Osteoblast (primary cell): ENCODE measurements at regions not wholly inside any gene's neighbourhood (a gene's known extent, or its start where the extent isn't known, plus 50 kb on each side); places are given as distances from the start of the nearest gene placed in this dataset.

Experiments
- DNase-seq: peaks from one replicate; pipeline ENCODE4 v3.0.0; 2011; ENCODE audit warnings: low spot score, mixed read lengths; ENCODE audit not compliant: insufficient read length; ENCODE audit errors: missing footprints
- H2AFZ ChIP-seq: 2 replicates; pipeline ENCODE4 v1.6.0; 2011; ENCODE audit warnings: mild to moderate bottlenecking, low read length
- H3K27ac ChIP-seq: 2 replicates; pipeline ENCODE4 v1.5.1; 2011; ENCODE audit warnings: mild to moderate bottlenecking, low read depth, low read length, moderate library complexity
- H3K27me3 ChIP-seq: 2 replicates; pipeline ENCODE4 v1.6.0; 2012; ENCODE audit warnings: mild to moderate bottlenecking, control low read depth, inconsistent platforms, low read length, moderate library complexity; ENCODE audit not compliant: insufficient read depth
- H3K36me3 ChIP-seq: 2 replicates; pipeline ENCODE4 v1.5.1; 2011; ENCODE audit warnings: mild to moderate bottlenecking, low read length, control low read depth, moderate library complexity; ENCODE audit not compliant: insufficient read depth
- H3K4me1 ChIP-seq: 2 replicates; pipeline ENCODE4 v1.5.1; 2011; ENCODE audit warnings: mild to moderate bottlenecking, low read length, control low read depth, moderate library complexity; ENCODE audit not compliant: insufficient read depth
- H3K4me2 ChIP-seq: 2 replicates; pipeline ENCODE4 v1.6.0; 2011; ENCODE audit warnings: mild to moderate bottlenecking, low read length; ENCODE audit not compliant: insufficient read depth
- H3K4me3 ChIP-seq: fragments of 200-600 bp; sonication (generic); 3 replicates; pipeline ENCODE4 v1.5.1; 2012; ENCODE audit warnings: mild to moderate bottlenecking, low read length, inconsistent platforms; ENCODE audit not compliant: insufficient read depth
- H3K79me2 ChIP-seq: 2 replicates; pipeline ENCODE4 v1.6.0; 2012; ENCODE audit warnings: mild to moderate bottlenecking, low read length, control low read depth, inconsistent platforms; ENCODE audit not compliant: insufficient read depth
- H3K9me3 ChIP-seq: 2 replicates; pipeline ENCODE4 v1.5.1; 2011; ENCODE audit warnings: low read depth, low read length, control low read depth
- H4K20me1 ChIP-seq: 2 replicates; pipeline ENCODE4 v1.6.0; 2012; ENCODE audit warnings: mild to moderate bottlenecking, low read length, control low read depth; ENCODE audit not compliant: insufficient read depth
- TF ChIP-seq, protein P1 (sequence below): IDR thresholded peaks from 2 replicates; pipeline ENCODE4 v1.5.1; 2011; ENCODE audit warnings: mild to moderate bottlenecking, low read depth, low read length, moderate library complexity; ENCODE audit errors: extremely low read depth

DNA sequence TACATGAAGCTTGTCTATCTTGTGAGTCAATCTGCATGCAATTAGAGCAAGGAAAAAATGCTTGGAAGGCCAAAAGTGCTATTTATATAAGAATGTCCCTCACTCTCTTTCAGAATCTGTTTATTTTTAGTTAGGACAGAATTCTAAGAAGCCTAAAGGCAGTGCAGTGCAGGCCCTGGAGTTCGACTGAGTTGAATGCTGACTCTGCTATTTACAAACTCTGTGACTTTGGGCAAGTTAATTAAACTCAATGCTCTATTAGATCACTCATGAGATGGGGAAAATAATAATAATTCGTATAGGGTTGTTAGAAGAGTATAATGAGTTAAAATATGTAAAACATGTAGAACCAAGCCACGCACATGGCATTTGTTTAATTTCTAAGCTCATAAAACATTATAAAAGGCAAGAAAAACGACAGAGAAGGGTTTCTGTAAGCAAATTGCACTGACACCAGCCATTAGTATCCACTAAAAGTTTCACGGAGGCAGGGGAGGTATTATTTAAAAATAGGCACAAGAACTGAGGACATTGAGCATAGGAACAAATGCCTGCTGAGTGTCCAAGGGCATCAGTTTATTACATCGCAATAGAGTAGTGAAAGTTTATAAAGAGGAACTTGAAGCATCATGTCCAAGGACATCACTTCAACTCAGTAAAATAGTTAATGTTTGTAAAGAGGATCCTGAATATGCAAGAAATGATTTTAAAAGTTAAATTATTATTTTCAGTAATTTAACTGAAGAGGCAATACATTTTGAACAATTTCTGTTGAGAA lies 115.0 kb upstream of the INPP4B start:
- Histone ChIP-seq H3K4me1 (no peaks in the 10 kb centered on the region), H3K79me2 (no peaks in the 10 kb centered on the region), H3K36me3 (no peaks in the 10 kb centered on the region), H3K4me2 (no peak overlapping the region), H4K20me1 (no peaks in the 10 kb centered on the region), H2AFZ (no peak overlapping the region), H3K27me3 (no peaks in the 10 kb centered on the region), H3K4me3 (no peak overlapping the region), H3K27ac (no peak overlapping the region), H3K9me3 (no peaks in the 10 kb centered on the region)
- TF ChIP-seq, protein P1, sequence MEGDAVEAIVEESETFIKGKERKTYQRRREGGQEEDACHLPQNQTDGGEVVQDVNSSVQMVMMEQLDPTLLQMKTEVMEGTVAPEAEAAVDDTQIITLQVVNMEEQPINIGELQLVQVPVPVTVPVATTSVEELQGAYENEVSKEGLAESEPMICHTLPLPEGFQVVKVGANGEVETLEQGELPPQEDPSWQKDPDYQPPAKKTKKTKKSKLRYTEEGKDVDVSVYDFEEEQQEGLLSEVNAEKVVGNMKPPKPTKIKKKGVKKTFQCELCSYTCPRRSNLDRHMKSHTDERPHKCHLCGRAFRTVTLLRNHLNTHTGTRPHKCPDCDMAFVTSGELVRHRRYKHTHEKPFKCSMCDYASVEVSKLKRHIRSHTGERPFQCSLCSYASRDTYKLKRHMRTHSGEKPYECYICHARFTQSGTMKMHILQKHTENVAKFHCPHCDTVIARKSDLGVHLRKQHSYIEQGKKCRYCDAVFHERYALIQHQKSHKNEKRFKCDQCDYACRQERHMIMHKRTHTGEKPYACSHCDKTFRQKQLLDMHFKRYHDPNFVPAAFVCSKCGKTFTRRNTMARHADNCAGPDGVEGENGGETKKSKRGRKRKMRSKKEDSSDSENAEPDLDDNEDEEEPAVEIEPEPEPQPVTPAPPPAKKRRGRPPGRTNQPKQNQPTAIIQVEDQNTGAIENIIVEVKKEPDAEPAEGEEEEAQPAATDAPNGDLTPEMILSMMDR: no peak
- no peak for DNase-seq

- Histone ChIP-seq H2AFZ (no peak overlapping the region), H3K4me1 (no peaks in the 10 kb centered on the region), H3K79me2 (no peaks in the 10 kb centered on the region), H3K9me3 (no peaks in the 10 kb centered on the region), H3K4me2 (no peak overlapping the region), H3K36me3 (no peaks in the 10 kb centered on the region), H4K20me1 (no peaks in the 10 kb centered on the region), H3K4me3 (no peak overlapping the region), H3K27ac (no peak overlapping the region), H3K27me3 (no peaks in the 10 kb centered on the region)
- DNase-seq: peak; percentile 74
- TF ChIP-seq, protein P1: no peak
Measured at GRCh38 chr4:142961866-142962265, 115.8 kb upstream of the INPP4B start.

- TF ChIP-seq, protein P1: no peak
- no peaks in the 10 kb centered on the region for H3K79me2 ChIP-seq
- DNase-seq: no peak
- no peak overlapping the region for H3K4me3 ChIP-seq
- H3K36me3 ChIP-seq: no peaks in the 10 kb centered on the region
- no peaks in the 10 kb centered on the region for H4K20me1 ChIP-seq
- no peaks in the 10 kb centered on the region for H3K9me3 ChIP-seq
- H3K27ac ChIP-seq: no peak overlapping the region
- no peaks in the 10 kb centered on the region for H3K4me1 ChIP-seq
- no peaks in the 10 kb centered on the region for H3K27me3 ChIP-seq
- no peak overlapping the region for H3K4me2 ChIP-seq
- no peak overlapping the region for H2AFZ ChIP-seq
Measured at GRCh38 chr4:142974328-142974727, 128.2 kb upstream of the INPP4B start.

DNA sequence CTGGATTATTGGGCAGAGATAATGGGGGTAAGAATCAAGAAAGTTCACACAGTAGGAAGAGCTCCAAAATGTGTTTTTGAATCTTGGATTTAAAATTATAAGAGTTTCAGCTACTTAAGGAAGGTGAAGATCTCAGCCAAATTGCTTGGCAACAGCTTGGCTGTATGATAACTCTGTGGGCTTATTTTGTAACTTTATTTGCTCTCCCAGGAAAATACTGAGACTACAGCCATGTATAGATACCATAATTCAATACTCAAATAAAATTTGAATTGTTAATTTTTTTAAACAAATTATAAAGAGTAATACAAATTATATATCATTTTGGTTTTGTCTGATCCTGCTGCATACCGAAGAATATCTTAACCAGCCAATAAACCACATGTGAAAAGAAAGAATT lies 129.5 kb upstream of the INPP4B start:
- H3K27ac ChIP-seq: no peak overlapping the region
- H3K9me3 ChIP-seq: no peaks in the 10 kb centered on the region
- peak; percentile 50 for DNase-seq
- H3K4me1 ChIP-seq: no peaks in the 10 kb centered on the region
- no peaks in the 10 kb centered on the region for H3K27me3 ChIP-seq
- no peaks in the 10 kb centered on the region for H4K20me1 ChIP-seq
- H2AFZ ChIP-seq: no peak overlapping the region
- no peak overlapping the region for H3K4me3 ChIP-seq
- TF ChIP-seq, protein P1: no peak
- no peak overlapping the region for H3K4me2 ChIP-seq
- H3K36me3 ChIP-seq: no peaks in the 10 kb centered on the region
- H3K79me2 ChIP-seq: no peaks in the 10 kb centered on the region
